ENCODE measurements at regions not wholly inside any gene's neighbourhood (a gene's known extent, or its start where the extent isn't known, plus 50 kb on each side); places are given as distances from the start of the nearest gene placed in this dataset.

DNA sequence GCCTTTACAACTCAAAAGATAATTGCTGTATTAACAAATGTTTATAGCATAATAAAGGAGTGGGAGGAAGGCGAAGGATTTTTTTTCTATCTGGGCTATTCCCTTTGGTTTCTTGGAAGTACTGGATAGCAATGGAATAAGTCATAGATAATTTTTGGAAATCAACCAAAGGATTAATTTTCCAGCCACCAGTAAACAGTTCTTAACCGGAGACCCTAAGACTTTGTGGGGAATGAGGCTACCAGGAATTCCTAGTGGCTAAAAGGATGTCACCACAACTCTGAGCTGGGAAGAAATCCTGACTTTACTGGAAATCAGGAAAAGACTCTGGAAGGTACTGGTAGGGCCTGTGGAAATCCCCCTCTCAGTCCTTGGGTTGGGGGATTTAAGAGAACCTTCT is 138.4 kb upstream of the RARB start:
- Histone ChIP-seq H3K4me3 (replicated peaks in 1 of 3; ENCODE audit: insufficient read depth in 1 of 3, low read depth in 1 of 3, low read length in 3 of 3) (no peak overlapping the region), H3K9me3 (replicated peaks; ENCODE audit: control insufficient read depth, insufficient read depth, low read length) (no peaks in the 10 kb centered on the region), H3K27me3 (ENCODE audit: control insufficient read depth in 2 of 2, insufficient read depth in 2 of 2, low read length in 2 of 2) (peaks cover 0 to 3% of the 10 kb centered on the region in 2 experiments), H3K4me1 (ENCODE audit: control insufficient read depth, extremely low read depth, insufficient read depth, low read length) (no peaks in the 10 kb centered on the region), H2AFZ (ENCODE audit: low read depth, low read length) (no peak overlapping the region), H3K79me2 (ENCODE audit: control insufficient read depth, insufficient read depth, low read length) (no peaks in the 10 kb centered on the region), H3K9ac (replicated peaks; ENCODE audit: extremely low read depth, insufficient read depth, low read length) (no peak overlapping the region), H4K20me1 (replicated peaks; ENCODE audit: control insufficient read depth, extremely low read depth, insufficient read depth, low read length) (no peaks in the 10 kb centered on the region), H3K9me1 (replicated peaks; ENCODE audit: control insufficient read depth, extremely low read depth, insufficient read depth, low read length) (no peaks in the 10 kb centered on the region), H3K27ac (ENCODE audit: insufficient read depth, low read depth, low read length) (no peak overlapping the region), H3K36me3 (ENCODE audit: control insufficient read depth in 2 of 2, extremely low read depth in 1 of 2, insufficient read depth in 2 of 2, low read length in 2 of 2) (no peaks in the 10 kb centered on the region), H3K4me2 (ENCODE audit: insufficient read depth, low read length) (no peak overlapping the region)
- DNase-seq (ENCODE audit: low read depth, low spot score) (no peak), FAIRE-seq (no peak)
- ChIA-PET POLR2A (no interaction called here), CTCF (interaction anchor here (1.0 kb wide), 1 partner anchor 304 kb away, joined by 3 read pairs; no protein-coding TSS in a partner anchor)
- TF ChIP-seq EZH2 (IDR thresholded peaks at IDR 0.05; ENCODE audit: borderline replicate concordance, low read depth, low read length, severe bottlenecking) (no peak), MYC (IDR thresholded peaks at IDR 0.05; ENCODE audit: low read depth, low read length) (no peak), GATA2 (IDR thresholded peaks at IDR 0.05; ENCODE audit: insufficient read depth, insufficient read length, low read depth, low read length) (no peak), JUN (IDR thresholded peaks at IDR 0.05; ENCODE audit: borderline replicate concordance, insufficient read depth, insufficient read length, low read depth) (no peak), POLR2AphosphoS5 (IDR thresholded peaks at IDR 0.05; ENCODE audit: insufficient read depth, low read depth, low read length) (no peak)
- TF ChIP-seq, protein P1, sequence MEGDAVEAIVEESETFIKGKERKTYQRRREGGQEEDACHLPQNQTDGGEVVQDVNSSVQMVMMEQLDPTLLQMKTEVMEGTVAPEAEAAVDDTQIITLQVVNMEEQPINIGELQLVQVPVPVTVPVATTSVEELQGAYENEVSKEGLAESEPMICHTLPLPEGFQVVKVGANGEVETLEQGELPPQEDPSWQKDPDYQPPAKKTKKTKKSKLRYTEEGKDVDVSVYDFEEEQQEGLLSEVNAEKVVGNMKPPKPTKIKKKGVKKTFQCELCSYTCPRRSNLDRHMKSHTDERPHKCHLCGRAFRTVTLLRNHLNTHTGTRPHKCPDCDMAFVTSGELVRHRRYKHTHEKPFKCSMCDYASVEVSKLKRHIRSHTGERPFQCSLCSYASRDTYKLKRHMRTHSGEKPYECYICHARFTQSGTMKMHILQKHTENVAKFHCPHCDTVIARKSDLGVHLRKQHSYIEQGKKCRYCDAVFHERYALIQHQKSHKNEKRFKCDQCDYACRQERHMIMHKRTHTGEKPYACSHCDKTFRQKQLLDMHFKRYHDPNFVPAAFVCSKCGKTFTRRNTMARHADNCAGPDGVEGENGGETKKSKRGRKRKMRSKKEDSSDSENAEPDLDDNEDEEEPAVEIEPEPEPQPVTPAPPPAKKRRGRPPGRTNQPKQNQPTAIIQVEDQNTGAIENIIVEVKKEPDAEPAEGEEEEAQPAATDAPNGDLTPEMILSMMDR (IDR thresholded peaks at IDR 0.05; ENCODE audit: extremely low read depth in 1 of 2, insufficient read depth in 1 of 2, low read depth in 1 of 2, low read length in 2 of 2) = no peak
- intact Hi-C loops (cut with micrococcal nuclease) = no loop called here
- no TSS peak for BruUV-seq (replicated peaks)
- dilution Hi-C loops (cut with MboI; ENCODE audit: extremely low pct_ligation_motif_present, low sequenced_read_pairs) = no loop called here

DNA sequence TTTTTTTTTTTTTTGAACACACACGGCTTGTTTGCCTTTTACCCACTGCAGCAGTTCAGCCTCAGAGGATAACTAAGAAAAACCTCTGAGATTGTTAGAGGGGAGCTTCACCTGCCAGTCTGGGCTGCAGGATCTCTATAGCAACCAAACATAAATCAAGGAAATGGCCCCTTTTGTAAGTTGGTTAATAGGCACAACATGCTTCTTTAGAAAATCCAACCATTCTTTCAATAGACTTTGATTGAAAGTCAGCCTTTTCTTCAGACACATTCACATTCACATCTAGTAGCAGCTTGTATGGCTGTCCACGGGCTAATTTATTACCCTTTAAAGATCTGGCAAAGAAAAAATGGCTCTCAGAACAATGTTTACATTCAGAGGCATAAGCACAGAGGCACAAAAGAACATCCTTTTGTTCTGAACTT is 136.6 kb upstream of the RARB start:
- dilution Hi-C loops (cut with MboI; ENCODE audit: extremely low pct_ligation_motif_present, low sequenced_read_pairs) (no loop called here), intact Hi-C loops (cut with micrococcal nuclease) (no loop called here)
- FAIRE-seq = no peak
- POLR2A ChIA-PET = no interaction called here
- Histone ChIP-seq H3K4me1 (ENCODE audit: control insufficient read depth, extremely low read depth, insufficient read depth, low read length) (no peaks in the 10 kb centered on the region), H3K4me3 (replicated peaks in 1 of 3; ENCODE audit: insufficient read depth in 1 of 3, low read depth in 1 of 3, low read length in 3 of 3) (no peak overlapping the region), H3K36me3 (ENCODE audit: control insufficient read depth in 2 of 2, extremely low read depth in 1 of 2, insufficient read depth in 2 of 2, low read length in 2 of 2) (no peaks in the 10 kb centered on the region), H3K27ac (ENCODE audit: insufficient read depth, low read depth, low read length) (no peak overlapping the region), H3K9ac (replicated peaks; ENCODE audit: extremely low read depth, insufficient read depth, low read length) (no peak overlapping the region), H4K20me1 (replicated peaks; ENCODE audit: control insufficient read depth, extremely low read depth, insufficient read depth, low read length) (no peaks in the 10 kb centered on the region), H2AFZ (ENCODE audit: low read depth, low read length) (no peak overlapping the region), H3K9me3 (replicated peaks; ENCODE audit: control insufficient read depth, insufficient read depth, low read length) (no peaks in the 10 kb centered on the region), H3K4me2 (ENCODE audit: insufficient read depth, low read length) (no peak overlapping the region), H3K79me2 (ENCODE audit: control insufficient read depth, insufficient read depth, low read length) (no peaks in the 10 kb centered on the region), H3K27me3 (ENCODE audit: control insufficient read depth in 2 of 2, insufficient read depth in 2 of 2, low read length in 2 of 2) (peaks cover 0 to 3% of the 10 kb centered on the region in 2 experiments), H3K9me1 (replicated peaks; ENCODE audit: control insufficient read depth, extremely low read depth, insufficient read depth, low read length) (no peaks in the 10 kb centered on the region)
- CTCF ChIA-PET = no interaction called here
- no TSS peak for BruUV-seq (replicated peaks)
- no peak for TF ChIP-seq POLR2A (IDR thresholded peaks at IDR 0.05; ENCODE audit: low read depth, low read length)
- TF ChIP-seq JUN (IDR thresholded peaks at IDR 0.05; ENCODE audit: borderline replicate concordance, insufficient read depth, insufficient read length, low read depth) = no peak
- no peak for DNase-seq (ENCODE audit: low read depth, low spot score)

Data from endothelial cell of umbilical vein (primary cell).